ENCODE measurements at regions not wholly inside any gene's neighbourhood (a gene's known extent, or its start where the extent isn't known, plus 50 kb on each side); places are given as distances from the start of the nearest gene placed in this dataset.

DNA sequence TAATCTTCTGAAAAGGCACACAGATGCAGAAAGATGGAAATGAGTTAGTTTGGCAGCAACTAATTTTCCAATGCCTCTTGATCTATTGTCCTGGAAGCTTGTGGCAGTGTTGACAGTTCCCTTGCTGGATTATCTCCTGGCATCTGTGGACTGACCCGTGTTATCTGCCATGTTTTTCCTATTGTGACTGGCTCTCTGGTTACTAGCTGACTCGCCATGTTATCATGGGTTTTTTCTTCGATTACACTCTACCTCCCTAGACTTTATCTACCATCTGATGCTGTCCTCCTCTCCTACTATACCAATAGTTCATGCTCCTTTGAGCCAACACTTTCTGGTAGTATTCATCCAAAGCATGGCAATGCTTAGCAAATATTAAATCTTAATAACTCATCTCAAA is 63.3 kb upstream of the FLRT2 start:
- DNase-seq (ENCODE audit: low spot score) (no peak), ATAC-seq (no peak)
- H3F3A ChIP-seq (replicated peaks; ENCODE audit: low read depth), result no peaks in the 10 kb centered on the region
- H3K9me2 ChIP-seq (ENCODE audit: insufficient read depth), result peaks cover 8% of the 10 kb centered on the region; the same call in 1 of the 2 replicates
- no peak overlapping the region for H3K27ac ChIP-seq (ENCODE audit: low read depth)
- H3K27me3 ChIP-seq (ENCODE audit: insufficient read depth), result no peaks in the 10 kb centered on the region
- Mint-ChIP-seq H3K4me3 (no peak overlapping the region), H3K4me1 (peaks cover 15% of the 10 kb centered on the region; the same call in 2 of the 3 replicates), H3K36me3 (ENCODE audit: low read depth) (no peaks in the 10 kb centered on the region), H3K9me3 (no peaks in the 10 kb centered on the region), H3K27ac (no peak overlapping the region), H3K27me3 (ENCODE audit: insufficient read depth, low read depth, poor library complexity) (peaks cover 2% of the 10 kb centered on the region)
- no peak overlapping the region for H3K4me3 ChIP-seq
- H4K20me1 ChIP-seq (replicated peaks; ENCODE audit: insufficient read depth), result no peaks in the 10 kb centered on the region
- no peaks in the 10 kb centered on the region for H3K4me1 ChIP-seq (ENCODE audit: insufficient read depth)
- no peak overlapping the region for H3K4me2 ChIP-seq
- H3K79me2 ChIP-seq (replicated peaks; ENCODE audit: insufficient read depth), result no peaks in the 10 kb centered on the region
- no peak overlapping the region for H2AFZ ChIP-seq
- H3K36me3 ChIP-seq (ENCODE audit: insufficient read depth), result no peaks in the 10 kb centered on the region
- no peak for TF ChIP-seq EZH2 (IDR thresholded peaks at IDR 0.05; ENCODE audit: low read depth, unreplicated experiment)
- no peak for TF ChIP-seq POLR2AphosphoS5 (IDR thresholded peaks at IDR 0.05; ENCODE audit: low read depth)
- TF ChIP-seq ZNF114 (CRISPR knock-in tag; IDR thresholded peaks at IDR 0.05), result no peak
- no peak for TF ChIP-seq CTCF (conservative IDR thresholded peaks at IDR 0.05; ENCODE audit: low read depth in 2 of 2)
- TF ChIP-seq, protein P1, sequence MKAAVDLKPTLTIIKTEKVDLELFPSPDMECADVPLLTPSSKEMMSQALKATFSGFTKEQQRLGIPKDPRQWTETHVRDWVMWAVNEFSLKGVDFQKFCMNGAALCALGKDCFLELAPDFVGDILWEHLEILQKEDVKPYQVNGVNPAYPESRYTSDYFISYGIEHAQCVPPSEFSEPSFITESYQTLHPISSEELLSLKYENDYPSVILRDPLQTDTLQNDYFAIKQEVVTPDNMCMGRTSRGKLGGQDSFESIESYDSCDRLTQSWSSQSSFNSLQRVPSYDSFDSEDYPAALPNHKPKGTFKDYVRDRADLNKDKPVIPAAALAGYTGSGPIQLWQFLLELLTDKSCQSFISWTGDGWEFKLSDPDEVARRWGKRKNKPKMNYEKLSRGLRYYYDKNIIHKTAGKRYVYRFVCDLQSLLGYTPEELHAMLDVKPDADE (IDR thresholded peaks at IDR 0.05), result no peak
- TF ChIP-seq, protein P2, sequence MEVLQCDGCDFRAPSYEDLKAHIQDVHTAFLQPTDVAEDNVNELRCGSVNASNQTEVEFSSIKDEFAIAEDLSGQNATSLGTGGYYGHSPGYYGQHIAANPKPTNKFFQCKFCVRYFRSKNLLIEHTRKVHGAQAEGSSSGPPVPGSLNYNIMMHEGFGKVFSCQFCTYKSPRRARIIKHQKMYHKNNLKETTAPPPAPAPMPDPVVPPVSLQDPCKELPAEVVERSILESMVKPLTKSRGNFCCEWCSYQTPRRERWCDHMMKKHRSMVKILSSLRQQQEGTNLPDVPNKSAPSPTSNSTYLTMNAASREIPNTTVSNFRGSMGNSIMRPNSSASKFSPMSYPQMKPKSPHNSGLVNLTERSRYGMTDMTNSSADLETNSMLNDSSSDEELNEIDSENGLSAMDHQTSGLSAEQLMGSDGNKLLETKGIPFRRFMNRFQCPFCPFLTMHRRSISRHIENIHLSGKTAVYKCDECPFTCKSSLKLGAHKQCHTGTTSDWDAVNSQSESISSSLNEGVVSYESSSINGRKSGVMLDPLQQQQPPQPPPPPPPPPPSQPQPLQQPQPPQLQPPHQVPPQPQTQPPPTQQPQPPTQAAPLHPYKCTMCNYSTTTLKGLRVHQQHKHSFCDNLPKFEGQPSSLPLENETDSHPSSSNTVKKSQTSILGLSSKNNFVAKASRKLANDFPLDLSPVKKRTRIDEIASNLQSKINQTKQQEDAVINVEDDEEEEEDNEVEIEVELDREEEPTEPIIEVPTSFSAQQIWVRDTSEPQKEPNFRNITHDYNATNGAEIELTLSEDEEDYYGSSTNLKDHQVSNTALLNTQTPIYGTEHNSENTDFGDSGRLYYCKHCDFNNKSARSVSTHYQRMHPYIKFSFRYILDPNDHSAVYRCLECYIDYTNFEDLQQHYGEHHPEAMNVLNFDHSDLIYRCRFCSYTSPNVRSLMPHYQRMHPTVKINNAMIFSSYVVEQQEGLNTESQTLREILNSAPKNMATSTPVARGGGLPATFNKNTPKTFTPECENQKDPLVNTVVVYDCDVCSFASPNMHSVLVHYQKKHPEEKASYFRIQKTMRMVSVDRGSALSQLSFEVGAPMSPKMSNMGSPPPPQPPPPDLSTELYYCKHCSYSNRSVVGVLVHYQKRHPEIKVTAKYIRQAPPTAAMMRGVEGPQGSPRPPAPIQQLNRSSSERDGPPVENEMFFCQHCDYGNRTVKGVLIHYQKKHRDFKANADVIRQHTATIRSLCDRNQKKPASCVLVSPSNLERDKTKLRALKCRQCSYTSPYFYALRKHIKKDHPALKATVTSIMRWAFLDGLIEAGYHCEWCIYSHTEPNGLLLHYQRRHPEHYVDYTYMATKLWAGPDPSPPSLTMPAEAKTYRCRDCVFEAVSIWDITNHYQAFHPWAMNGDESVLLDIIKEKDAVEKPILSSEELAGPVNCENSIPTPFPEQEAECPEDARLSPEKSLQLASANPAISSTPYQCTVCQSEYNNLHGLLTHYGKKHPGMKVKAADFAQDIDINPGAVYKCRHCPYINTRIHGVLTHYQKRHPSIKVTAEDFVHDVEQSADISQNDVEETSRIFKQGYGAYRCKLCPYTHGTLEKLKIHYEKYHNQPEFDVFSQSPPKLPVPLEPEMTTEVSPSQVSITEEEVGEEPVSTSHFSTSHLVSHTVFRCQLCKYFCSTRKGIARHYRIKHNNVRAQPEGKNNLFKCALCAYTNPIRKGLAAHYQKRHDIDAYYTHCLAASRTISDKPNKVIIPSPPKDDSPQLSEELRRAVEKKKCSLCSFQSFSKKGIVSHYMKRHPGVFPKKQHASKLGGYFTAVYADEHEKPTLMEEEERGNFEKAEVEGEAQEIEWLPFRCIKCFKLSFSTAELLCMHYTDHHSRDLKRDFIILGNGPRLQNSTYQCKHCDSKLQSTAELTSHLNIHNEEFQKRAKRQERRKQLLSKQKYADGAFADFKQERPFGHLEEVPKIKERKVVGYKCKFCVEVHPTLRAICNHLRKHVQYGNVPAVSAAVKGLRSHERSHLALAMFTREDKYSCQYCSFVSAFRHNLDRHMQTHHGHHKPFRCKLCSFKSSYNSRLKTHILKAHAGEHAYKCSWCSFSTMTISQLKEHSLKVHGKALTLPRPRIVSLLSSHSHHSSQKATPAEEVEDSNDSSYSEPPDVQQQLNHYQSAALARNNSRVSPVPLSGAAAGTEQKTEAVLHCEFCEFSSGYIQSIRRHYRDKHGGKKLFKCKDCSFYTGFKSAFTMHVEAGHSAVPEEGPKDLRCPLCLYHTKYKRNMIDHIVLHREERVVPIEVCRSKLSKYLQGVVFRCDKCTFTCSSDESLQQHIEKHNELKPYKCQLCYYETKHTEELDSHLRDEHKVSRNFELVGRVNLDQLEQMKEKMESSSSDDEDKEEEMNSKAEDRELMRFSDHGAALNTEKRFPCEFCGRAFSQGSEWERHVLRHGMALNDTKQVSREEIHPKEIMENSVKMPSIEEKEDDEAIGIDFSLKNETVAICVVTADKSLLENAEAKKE (CRISPR knock-in tag; IDR thresholded peaks at IDR 0.05), result no peak
- no peak for TF ChIP-seq NANOG (IDR thresholded peaks at IDR 0.05; ENCODE audit: borderline replicate concordance)
- TF ChIP-seq STAT1 (IDR thresholded peaks at IDR 0.05; ENCODE audit: unreplicated experiment), result no peak
- no peak for TF ChIP-seq CREB1 (CRISPR knock-in tag; IDR thresholded peaks at IDR 0.05; ENCODE audit: low read depth)
- TF ChIP-seq, protein P3, sequence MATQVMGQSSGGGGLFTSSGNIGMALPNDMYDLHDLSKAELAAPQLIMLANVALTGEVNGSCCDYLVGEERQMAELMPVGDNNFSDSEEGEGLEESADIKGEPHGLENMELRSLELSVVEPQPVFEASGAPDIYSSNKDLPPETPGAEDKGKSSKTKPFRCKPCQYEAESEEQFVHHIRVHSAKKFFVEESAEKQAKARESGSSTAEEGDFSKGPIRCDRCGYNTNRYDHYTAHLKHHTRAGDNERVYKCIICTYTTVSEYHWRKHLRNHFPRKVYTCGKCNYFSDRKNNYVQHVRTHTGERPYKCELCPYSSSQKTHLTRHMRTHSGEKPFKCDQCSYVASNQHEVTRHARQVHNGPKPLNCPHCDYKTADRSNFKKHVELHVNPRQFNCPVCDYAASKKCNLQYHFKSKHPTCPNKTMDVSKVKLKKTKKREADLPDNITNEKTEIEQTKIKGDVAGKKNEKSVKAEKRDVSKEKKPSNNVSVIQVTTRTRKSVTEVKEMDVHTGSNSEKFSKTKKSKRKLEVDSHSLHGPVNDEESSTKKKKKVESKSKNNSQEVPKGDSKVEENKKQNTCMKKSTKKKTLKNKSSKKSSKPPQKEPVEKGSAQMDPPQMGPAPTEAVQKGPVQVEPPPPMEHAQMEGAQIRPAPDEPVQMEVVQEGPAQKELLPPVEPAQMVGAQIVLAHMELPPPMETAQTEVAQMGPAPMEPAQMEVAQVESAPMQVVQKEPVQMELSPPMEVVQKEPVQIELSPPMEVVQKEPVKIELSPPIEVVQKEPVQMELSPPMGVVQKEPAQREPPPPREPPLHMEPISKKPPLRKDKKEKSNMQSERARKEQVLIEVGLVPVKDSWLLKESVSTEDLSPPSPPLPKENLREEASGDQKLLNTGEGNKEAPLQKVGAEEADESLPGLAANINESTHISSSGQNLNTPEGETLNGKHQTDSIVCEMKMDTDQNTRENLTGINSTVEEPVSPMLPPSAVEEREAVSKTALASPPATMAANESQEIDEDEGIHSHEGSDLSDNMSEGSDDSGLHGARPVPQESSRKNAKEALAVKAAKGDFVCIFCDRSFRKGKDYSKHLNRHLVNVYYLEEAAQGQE (IDR thresholded peaks at IDR 0.05; ENCODE audit: unreplicated experiment), result no peak
- no peak for TF ChIP-seq JUNB (IDR thresholded peaks at IDR 0.05; ENCODE audit: unreplicated experiment)
- TF ChIP-seq EZH2phosphoT487 (IDR thresholded peaks at IDR 0.05; ENCODE audit: unreplicated experiment), result no peak
- TF ChIP-seq ZNF331 (CRISPR knock-in tag; IDR thresholded peaks at IDR 0.05; ENCODE audit: low read depth), result no peak

Measured in GM23338 (cell line).